K562 (cell line): ENCODE measurements at regions not wholly inside any gene's neighbourhood (a gene's known extent, or its start where the extent isn't known, plus 50 kb on each side); places are given as distances from the start of the nearest gene placed in this dataset.

Experiments used
- ATAC-seq: fragments of 200-7000 bp; cut with Tn5 transposase; 3 replicates; pipeline ENCODE4 v1.9.1; 2020; ENCODE audit warnings: moderate library complexity
- BruUV-seq: library from RNA; stranded (reverse); fragments of 400-500 nt; replicated peaks from 2 replicates; lab custom pipeline; 2021; lab: Mats Ljungman, UMichigan
- CTCF ChIA-PET: fragments of 300-600 bp; formaldehyde crosslinking; extraction: SDS; loops from one replicate; lab custom pipeline; 2021; ENCODE audit warnings: low intra/inter-chr PET ratio; lab: Yijun Ruan, JAX
- POLR2A ChIA-PET: fragments of 300-600, 350-650 bp; sonication (Branson Sonifier 250); formaldehyde crosslinking; extraction: SDS; loops from one replicate; lab custom pipeline; 2021; ENCODE audit warnings: antibody characterized with exemption, inconsistent platforms; lab: Yijun Ruan, JAX
- DNase-seq, 4 experiments: peaks; one replicate each; pipeline versions ENCODE4 v3.0.0 to v3.0.0-alpha.2; 2011 to 2018; ENCODE audit warnings: low spot score in 3 of 4, mixed read lengths in 3 of 4; ENCODE audit errors: extremely low read depth in 1 of 4
- FAIRE-seq: peaks from 2 replicates; lab custom pipeline; 2011; peaks lifted over from hg19 to GRCh38; lab: Jason Lieb, UNC
- H2AFZ ChIP-seq: 2 replicates; pipeline ENCODE4 v1.6.0; 2011; ENCODE audit warnings: low read depth, low read length, control low read depth, inconsistent platforms
- H3K27ac ChIP-seq: fragments of 200-600 bp; 3 replicates; pipeline ENCODE4 v1.8.0; 2011; ENCODE audit warnings: low read depth, mild to moderate bottlenecking, control low read depth, inconsistent platforms, low read length, moderate library complexity, mixed read lengths; ENCODE audit errors: extremely low read depth
- H3K27me3 ChIP-seq, 2 experiments: fragments of 300-600 bp in 1 of 2; 2 replicates in 1 of 2; 3 replicates in 1 of 2; pipeline versions ENCODE4 v1.6.0 to v1.8.0; 2011; ENCODE audit warnings: inconsistent platforms in 2 of 2, low read length in 2 of 2, mild to moderate bottlenecking in 1 of 2, mixed read lengths in 1 of 2, moderate library complexity in 1 of 2; ENCODE audit not compliant: control insufficient read depth in 2 of 2, insufficient read depth in 2 of 2
- H3K36me3 ChIP-seq: fragments of 300-600 bp; 3 replicates; pipeline ENCODE4 v1.8.0; 2011; ENCODE audit warnings: mild to moderate bottlenecking, low read length, inconsistent platforms; ENCODE audit not compliant: control insufficient read depth, insufficient read depth
- H3K4me1 ChIP-seq, 2 experiments: fragments of 200-600 bp in 1 of 2; replicated peaks in 1 of 2; 2 replicates in 1 of 2; 3 replicates in 1 of 2; pipeline versions ENCODE4 v1.5.1 to v1.8.0; 2011; ENCODE audit warnings: inconsistent platforms in 2 of 2, low read length in 2 of 2, mild to moderate bottlenecking in 1 of 2, mixed read lengths in 1 of 2, moderate library complexity in 1 of 2; ENCODE audit not compliant: control insufficient read depth in 2 of 2, insufficient read depth in 2 of 2
- H3K4me2 ChIP-seq: 2 replicates; pipeline ENCODE4 v1.6.1; 2011; ENCODE audit warnings: low read length, control low read depth, inconsistent platforms, mixed read lengths; ENCODE audit not compliant: insufficient read depth
- H3K4me3 ChIP-seq: fragments of 200-600 bp; sonication (generic), shearing (Covaris generic); 2 replicates; pipeline ENCODE4 v1.5.1; 2016; ENCODE audit warnings: control low read depth, inconsistent platforms
- H3K79me2 ChIP-seq: fragments of 200-600 bp; 3 replicates; pipeline ENCODE4 v1.8.0; 2011; ENCODE audit warnings: low read length, inconsistent platforms; ENCODE audit not compliant: control insufficient read depth, insufficient read depth
- H3K9ac ChIP-seq, 2 experiments: 2 replicates each; pipeline versions ENCODE4 v1.6.0 to v1.6.1; 2011; ENCODE audit warnings: low read depth in 2 of 2, low read length in 2 of 2, control low read depth in 1 of 2, inconsistent platforms in 1 of 2, mild to moderate bottlenecking in 1 of 2, mixed read lengths in 1 of 2; ENCODE audit not compliant: insufficient read depth in 1 of 2
- H3K9me1 ChIP-seq: one replicate; pipeline ENCODE4 v1.6.0; 2011; ENCODE audit warnings: inconsistent platforms, mild to moderate bottlenecking, low read length, moderate library complexity; ENCODE audit not compliant: control insufficient read depth, insufficient read depth
- H3K9me3 ChIP-seq: replicated peaks from 2 replicates; pipeline ENCODE4 v1.5.1; 2011; ENCODE audit warnings: low read depth, low read length, inconsistent platforms; ENCODE audit not compliant: control insufficient read depth, insufficient read depth
- H4K20me1 ChIP-seq: replicated peaks from 2 replicates; pipeline ENCODE4 v1.6.1; 2011; ENCODE audit warnings: low read length, inconsistent platforms, mixed read lengths; ENCODE audit not compliant: control insufficient read depth, insufficient read depth
- CBX1 ChIP-seq: sonication (generic); IDR thresholded peaks from 2 replicates; pipeline ENCODE4 v1.6.1; 2016; ENCODE audit warnings: antibody characterized with exemption, low read depth, mild to moderate bottlenecking
- CREB1 ChIP-seq, 2 experiments: sonication (generic) in 1 of 2; formaldehyde crosslinking in 1 of 2; IDR thresholded peaks; 2 replicates each; pipeline versions ENCODE4 v1.6.1 to v1.8.0; 2012 to 2022; ENCODE audit warnings: inconsistent platforms in 1 of 2, mild to moderate bottlenecking in 1 of 2, missing genetic modification reagents in 1 of 2, moderate library complexity in 1 of 2
- CTCF ChIP-seq, 3 experiments: IDR thresholded peaks in 2 of 3; conservative IDR thresholded peaks in 1 of 3; 2 replicates each; pipeline ENCODE4 v1.5.1; 2011 to 2012; ENCODE audit warnings: low read length in 3 of 3, mild to moderate bottlenecking in 3 of 3, control low read depth in 2 of 3, improper control_type of control experiment in 1 of 3, inconsistent platforms in 1 of 3, low read depth in 1 of 3, mixed read lengths in 1 of 3, moderate library complexity in 1 of 3; ENCODE audit not compliant: insufficient read depth in 2 of 3
- EGR1 ChIP-seq: fragments of 450-650 bp; conservative IDR thresholded peaks from 2 replicates; pipeline ENCODE4 v1.6.1; 2017; ENCODE audit warnings: mild to moderate bottlenecking
- ELF4 ChIP-seq: fragments of 450-650 bp; formaldehyde crosslinking; IDR thresholded peaks from 2 replicates; pipeline ENCODE4 v1.4.0; 2022; ENCODE audit warnings: missing genetic modification characterization
- KAT8 ChIP-seq: fragments of 450-650 bp; IDR thresholded peaks from 2 replicates; pipeline ENCODE4 v1.6.1; 2016; ENCODE audit warnings: low read depth, mild to moderate bottlenecking
- MTF1 ChIP-seq: fragments of 250-450 bp; sonication (Bioruptor Pico); IDR thresholded peaks from 2 replicates; pipeline ENCODE4 v1.9.0; 2021; ENCODE audit warnings: moderate library complexity, mild to moderate bottlenecking, inconsistent platforms, borderline replicate concordance
- NFATC3 ChIP-seq: fragments of 450-650 bp; IDR thresholded peaks from 2 replicates; pipeline ENCODE4 v1.6.1; 2017; ENCODE audit warnings: mild to moderate bottlenecking
- PHB ChIP-seq: fragments of 250-450 bp; sonication (Bioruptor Pico); IDR thresholded peaks from 2 replicates; pipeline ENCODE4 v1.5.0; 2021
- PPARD ChIP-seq: fragments of 250-450 bp; sonication (Bioruptor Pico); IDR thresholded peaks from 2 replicates; pipeline ENCODE4 v1.8.0; 2022; ENCODE audit warnings: inconsistent platforms, mild to moderate bottlenecking, moderate library complexity
- PRPF4 ChIP-seq: fragments of 200-400 bp; formaldehyde crosslinking; IDR thresholded peaks from one replicate; pipeline ENCODE4 v1.6.1; 2017; ENCODE audit warnings: low read length, low read depth, mild to moderate bottlenecking; ENCODE audit not compliant: insufficient read depth, poor library complexity, severe bottlenecking
- RAD21 ChIP-seq, 2 experiments: fragments of 250-450 bp in 1 of 2; fragments of 450-650 bp in 1 of 2; sonication (Bioruptor Pico) in 1 of 2; formaldehyde crosslinking in 1 of 2; IDR thresholded peaks in 1 of 2; conservative IDR thresholded peaks in 1 of 2; 2 replicates each; pipeline versions ENCODE4 v1.4.0 to v1.8.0; 2020 to 2022; ENCODE audit warnings: mild to moderate bottlenecking in 2 of 2, moderate library complexity in 1 of 2
- TSHZ1 ChIP-seq: fragments of 250-450 bp; sonication (Bioruptor Pico); IDR thresholded peaks from 2 replicates; pipeline ENCODE4 v1.4.0; 2020; ENCODE audit warnings: mild to moderate bottlenecking, moderate library complexity
- YY1 ChIP-seq, 3 experiments: IDR thresholded peaks; 2 replicates each; pipeline ENCODE4 v1.6.1; 2011; ENCODE audit warnings: low read length in 2 of 3, mild to moderate bottlenecking in 2 of 3, moderate library complexity in 2 of 3, borderline replicate concordance in 1 of 3, control low read depth in 1 of 3, low read depth in 1 of 3; ENCODE audit not compliant: insufficient read depth in 3 of 3, insufficient replicate concordance in 2 of 3, control insufficient read depth in 1 of 3, insufficient read length in 1 of 3; ENCODE audit errors: extremely low read depth in 1 of 3
- ZNF561 ChIP-seq: fragments of 450-650 bp; formaldehyde crosslinking; conservative IDR thresholded peaks from 2 replicates; pipeline ENCODE4 v1.4.0; 2020; ENCODE audit warnings: mild to moderate bottlenecking, moderate library complexity
- in situ Hi-C: fragments of 300-500 bp; cut with MboI; formaldehyde crosslinking; loops from 4 replicates; pipeline ENCODE4 v1.15.0; 2018; ENCODE audit warnings: inconsistent platforms, mixed read lengths
- intact Hi-C: fragments of 100-400 bp; cut with micrococcal nuclease; formaldehyde crosslinking; loops from 2 replicates; pipeline ENCODE4 v1.14.2; 2022

DNA sequence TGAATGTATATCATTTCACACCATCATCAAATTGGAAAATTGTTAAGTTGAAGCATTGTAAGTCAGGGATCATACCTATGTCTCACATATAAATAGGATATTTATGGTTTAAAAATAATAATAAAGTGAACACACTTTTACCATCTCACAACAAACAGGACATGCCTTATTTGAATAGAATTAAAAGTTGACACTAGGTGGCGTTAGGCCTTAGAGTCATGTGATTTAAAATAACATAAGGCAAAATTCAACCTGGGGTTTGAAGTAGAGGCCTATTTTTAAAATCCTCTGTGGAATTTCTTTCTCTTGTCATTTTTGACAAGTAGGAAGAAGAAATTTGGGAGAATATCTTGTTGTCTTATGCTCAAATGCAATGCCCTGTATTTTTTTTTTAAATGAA lies 184.7 kb upstream of the PCDH15 start (continued):
- TF ChIP-seq YY1 (IDR thresholded peaks at IDR 0.05; ENCODE audit: borderline replicate concordance in 1 of 3, control insufficient read depth in 1 of 3, extremely low read depth in 1 of 3, insufficient read depth in 3 of 3, insufficient read length in 1 of 3, insufficient replicate concordance in 2 of 3, low read depth in 1 of 3, low read length in 2 of 3), result no peak
- TF ChIP-seq CREB1 (IDR thresholded peaks at IDR 0.05), result no peak
- TF ChIP-seq CREB1 (CRISPR knock-in tag; IDR thresholded peaks at IDR 0.05), result no peak
- TF ChIP-seq RAD21 (CRISPR knock-in tag; conservative IDR thresholded peaks at IDR 0.05 in 1 of 2, IDR thresholded peaks at IDR 0.05 in 1 of 2), result 0 out of 4 replicates have a peak, but pooled peaks of 1 of the 2 experiments have one; percentile 16
- TF ChIP-seq CTCF (IDR thresholded peaks at IDR 0.05 in 2 of 3, conservative IDR thresholded peaks at IDR 0.05 in 1 of 3; ENCODE audit: insufficient read depth in 2 of 3, low read depth in 1 of 3, low read length in 3 of 3), result peak in 1 of 3 experiments; percentile 20; a peak in 1 of 6 replicates
- TF ChIP-seq, all 486 proteins: peak for 3

DNA sequence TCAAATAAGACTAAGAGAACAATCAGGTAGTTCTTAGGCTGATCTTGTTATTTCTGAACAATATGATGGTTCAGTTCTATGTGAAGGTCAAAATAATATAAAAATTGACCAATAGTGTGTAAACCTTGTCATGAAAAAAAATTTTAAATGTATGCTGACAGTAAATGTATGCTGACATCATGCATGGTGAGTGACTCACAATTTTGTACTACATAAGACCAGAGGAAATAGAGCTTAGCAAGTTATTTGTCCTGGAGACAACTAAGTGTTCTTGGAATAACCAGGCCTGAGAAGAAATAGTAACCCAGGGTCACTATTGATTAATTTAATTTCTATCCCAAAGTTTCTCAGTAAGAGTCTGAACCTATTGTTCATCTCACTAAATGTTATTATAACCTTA lies 182.2 kb upstream of the PCDH15 start:
- Histone ChIP-seq H3K4me1 (no peaks in the 10 kb centered on the region), H3K27me3 (no peaks in the 10 kb centered on the region), H2AFZ (no peak overlapping the region), H3K4me3 (no peak overlapping the region), H3K4me2 (no peak overlapping the region), H3K9ac (no peak overlapping the region), H3K9me3 (no peaks in the 10 kb centered on the region; the same call in 1 of the 2 replicates), H3K9me1 (no peaks in the 10 kb centered on the region), H3K79me2 (no peaks in the 10 kb centered on the region), H4K20me1 (no peaks in the 10 kb centered on the region), H3K36me3 (no peaks in the 10 kb centered on the region), H3K27ac (no peak overlapping the region)
- ChIA-PET CTCF (no interaction called here), POLR2A (no interaction called here)
- in situ Hi-C loops, result no loop called here
- ATAC-seq (no peak), FAIRE-seq (no peak), DNase-seq (no peak)
- TF ChIP-seq KAT8 (no peak), PHB (no peak), ELF4 (CRISPR knock-in tag) (no peak), CBX1 (no peak), MTF1 (no peak), NFATC3 (no peak), TSHZ1 (CRISPR knock-in tag) (no peak), EGR1 (no peak), PPARD (no peak), PRPF4 (no peak), ZNF561 (no peak)
- no TSS peak for BruUV-seq
- intact Hi-C loops, result no loop called here
